ENCODE measurements at regions not wholly inside any gene's neighbourhood (a gene's known extent, or its start where the extent isn't known, plus 50 kb on each side); places are given as distances from the start of the nearest gene placed in this dataset.

DNA sequence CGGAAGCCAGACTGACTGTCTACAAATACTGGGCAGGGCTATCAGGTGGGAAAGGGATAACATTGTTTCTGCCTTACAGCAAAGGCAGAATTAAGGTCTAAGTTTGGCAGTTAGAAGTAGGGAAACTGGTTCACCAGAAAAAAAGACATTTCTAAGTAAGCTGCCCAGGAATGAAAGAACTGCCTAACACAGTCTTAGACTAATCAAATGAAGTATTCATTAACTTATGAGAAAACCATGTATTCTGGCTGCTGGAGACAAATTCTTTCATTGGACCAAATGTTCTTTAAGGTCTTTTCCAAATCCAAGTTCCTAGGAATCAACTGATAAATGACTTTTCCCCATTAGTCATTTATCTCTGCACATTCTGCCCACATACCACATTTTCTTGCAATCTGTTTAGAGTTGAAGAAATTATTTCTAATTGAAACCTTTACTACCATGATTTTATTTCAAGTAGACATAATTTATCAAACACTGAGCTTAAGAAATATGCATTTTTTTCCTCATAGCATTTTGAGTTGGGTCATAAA is 120.3 kb upstream of the OGFRL1 start:
- Histone ChIP-seq H4K91ac (ENCODE audit: insufficient read length, low read depth, low read length) (no peak overlapping the region), H4K20me1 (ENCODE audit: control insufficient read depth, insufficient read depth, insufficient read length) (no peaks in the 10 kb centered on the region), H3K4me1 (ENCODE audit: insufficient read depth, low read length) (no peaks in the 10 kb centered on the region), H3K18ac (ENCODE audit: insufficient read length, low read depth, low read length) (no peak overlapping the region), H3K4me2 (ENCODE audit: insufficient read depth, insufficient read length, low read length) (no peak overlapping the region), H3K56ac (ENCODE audit: insufficient read length, low read depth, low read length) (no peak overlapping the region), H2BK15ac (ENCODE audit: low read depth, low read length) (no peak overlapping the region), H3K79me1 (ENCODE audit: insufficient read depth, low read depth, low read length, poor library complexity, severe bottlenecking) (no peaks in the 10 kb centered on the region), H4K5ac (ENCODE audit: insufficient read length, low read depth, low read length) (no peak overlapping the region), H3K23me2 (ENCODE audit: insufficient read length, low read depth, low read length, poor library complexity, severe bottlenecking) (no peaks in the 10 kb centered on the region), H2BK5ac (ENCODE audit: insufficient read length, low read length) (no peak overlapping the region), H2AFZ (ENCODE audit: low read length) (no peak overlapping the region), H3K9me3 (ENCODE audit: control insufficient read depth, low read depth, low read length) (no peaks in the 10 kb centered on the region), H2BK20ac (ENCODE audit: low read depth, low read length, poor library complexity, severe bottlenecking) (no peak overlapping the region), H2AK5ac (ENCODE audit: insufficient read length, low read length) (no peak overlapping the region), H3K27me3 (ENCODE audit: insufficient read depth, low read length) (no peaks in the 10 kb centered on the region), H4K8ac (replicated peaks; ENCODE audit: insufficient read length, low read depth, low read length) (no peak overlapping the region), H3K14ac (ENCODE audit: insufficient read depth, low read length) (no peak overlapping the region), H3K23ac (ENCODE audit: insufficient read length, low read depth, low read length) (no peak overlapping the region), H3K79me2 (ENCODE audit: insufficient read depth, low read length) (no peaks in the 10 kb centered on the region), H3K9ac (ENCODE audit: extremely low read depth, insufficient read length, low read length) (no peak overlapping the region), H2BK12ac (ENCODE audit: insufficient read length, low read depth, low read length) (no peak overlapping the region), H3K27ac (ENCODE audit: insufficient read length, low read depth, low read length) (no peak overlapping the region), H3T11ph (ENCODE audit: low read length) (no peak overlapping the region), H2BK120ac (ENCODE audit: low read depth, low read length, poor library complexity, severe bottlenecking) (no peak overlapping the region), H3K4ac (ENCODE audit: low read depth, low read length) (no peak overlapping the region)
- no peaks in the 10 kb centered on the region for H3K36me3 Mint-ChIP-seq (ENCODE audit: insufficient read depth in 1 of 3, low read depth in 3 of 3)
- no peak overlapping the region for H3K4me3 Mint-ChIP-seq
- no peaks in the 10 kb centered on the region for H3K27me3 Mint-ChIP-seq (ENCODE audit: low read depth)
- no peaks in the 10 kb centered on the region for H3K9me3 Mint-ChIP-seq
- H3K27ac Mint-ChIP-seq = no peak overlapping the region
- WGBS (ENCODE audit: extremely low coverage, insufficient read length, low lambda C conversion rate) = no CpG with 5 or more reads among the region's 1 CpG
- H3K4me1 Mint-ChIP-seq = no peaks in the 10 kb centered on the region
- TF ChIP-seq, protein P1, sequence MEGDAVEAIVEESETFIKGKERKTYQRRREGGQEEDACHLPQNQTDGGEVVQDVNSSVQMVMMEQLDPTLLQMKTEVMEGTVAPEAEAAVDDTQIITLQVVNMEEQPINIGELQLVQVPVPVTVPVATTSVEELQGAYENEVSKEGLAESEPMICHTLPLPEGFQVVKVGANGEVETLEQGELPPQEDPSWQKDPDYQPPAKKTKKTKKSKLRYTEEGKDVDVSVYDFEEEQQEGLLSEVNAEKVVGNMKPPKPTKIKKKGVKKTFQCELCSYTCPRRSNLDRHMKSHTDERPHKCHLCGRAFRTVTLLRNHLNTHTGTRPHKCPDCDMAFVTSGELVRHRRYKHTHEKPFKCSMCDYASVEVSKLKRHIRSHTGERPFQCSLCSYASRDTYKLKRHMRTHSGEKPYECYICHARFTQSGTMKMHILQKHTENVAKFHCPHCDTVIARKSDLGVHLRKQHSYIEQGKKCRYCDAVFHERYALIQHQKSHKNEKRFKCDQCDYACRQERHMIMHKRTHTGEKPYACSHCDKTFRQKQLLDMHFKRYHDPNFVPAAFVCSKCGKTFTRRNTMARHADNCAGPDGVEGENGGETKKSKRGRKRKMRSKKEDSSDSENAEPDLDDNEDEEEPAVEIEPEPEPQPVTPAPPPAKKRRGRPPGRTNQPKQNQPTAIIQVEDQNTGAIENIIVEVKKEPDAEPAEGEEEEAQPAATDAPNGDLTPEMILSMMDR (conservative IDR thresholded peaks at IDR 0.05) = no peak
- no peak for DNase-seq
